ENCODE measurements at regions not wholly inside any gene's neighbourhood (a gene's known extent, or its start where the extent isn't known, plus 50 kb on each side); places are given as distances from the start of the nearest gene placed in this dataset.

- DNase-seq (ENCODE audit: low read depth in 2 of 2) = no peak
These were observed 878.1 kb downstream of the NLGN4Y start for GRCh38 chrY:15402451-15402850.

- no peak for DNase-seq (ENCODE audit: low read depth in 2 of 2)
These were observed 880.2 kb downstream of the NLGN4Y start for GRCh38 chrY:15404551-15404950.

GRCh38 chrY:15415165-15415564 lies 890.8 kb downstream of the NLGN4Y start:
- no peak for DNase-seq (ENCODE audit: low read depth in 2 of 2)

- DNase-seq (ENCODE audit: low read depth in 2 of 2) = no peak
These were observed 894.3 kb downstream of the NLGN4Y start for GRCh38 chrY:15418613-15419012.

GRCh38 chrY:15424665-15425132 lies 900.4 kb downstream of the NLGN4Y start:
- DNase-seq (ENCODE audit: low read depth in 2 of 2) = no peak

- no peak for DNase-seq (ENCODE audit: low read depth in 2 of 2)
These were observed 915.8 kb downstream of the NLGN4Y start for GRCh38 chrY:15440021-15440695.

- DNase-seq (ENCODE audit: low read depth in 2 of 2) = no peak
These were observed 916.5 kb downstream of the NLGN4Y start for GRCh38 chrY:15440696-15441408.

GRCh38 chrY:15441878-15442277 lies 917.5 kb downstream of the NLGN4Y start:
- no peak for DNase-seq (ENCODE audit: low read depth in 2 of 2)

- DNase-seq (ENCODE audit: low read depth in 2 of 2) = peak in 1 of 2 experiments; percentile 20
These were observed 921.5 kb downstream of the NLGN4Y start for GRCh38 chrY:15445871-15446270.

- peak in 1 of 2 experiments; percentile 26 for DNase-seq (ENCODE audit: low read depth in 2 of 2)
These were observed 922.5 kb downstream of the NLGN4Y start for GRCh38 chrY:15446861-15447260.

- DNase-seq (ENCODE audit: low read depth in 2 of 2) = no peak
These were observed 923.6 kb downstream of the NLGN4Y start for GRCh38 chrY:15447959-15448358.

GRCh38 chrY:15455133-15455937 lies 931.0 kb downstream of the NLGN4Y start:
- no peak for DNase-seq (ENCODE audit: low read depth in 2 of 2)

- DNase-seq (ENCODE audit: low read depth in 2 of 2) = peak; percentile 37 to 44
These were observed 931.7 kb downstream of the NLGN4Y start for GRCh38 chrY:15455980-15456469.

- DNase-seq (ENCODE audit: low read depth in 2 of 2) = no peak
These were observed 932.2 kb downstream of the NLGN4Y start for GRCh38 chrY:15456491-15456890.

- DNase-seq (ENCODE audit: low read depth in 2 of 2) = no peak
These were observed 933.4 kb downstream of the NLGN4Y start for GRCh38 chrY:15457682-15458081.

GRCh38 chrY:15458426-15458825 lies 934.1 kb downstream of the NLGN4Y start:
- DNase-seq (ENCODE audit: low read depth in 2 of 2) = no peak

- DNase-seq (ENCODE audit: low read depth in 2 of 2) = no peak
These were observed 941.6 kb downstream of the NLGN4Y start for GRCh38 chrY:15465880-15466279.

- DNase-seq (ENCODE audit: low read depth in 2 of 2) = no peak
These were observed 942.6 kb downstream of the NLGN4Y start for GRCh38 chrY:15466891-15467290.

GRCh38 chrY:15468091-15468490 lies 943.8 kb downstream of the NLGN4Y start:
- DNase-seq (ENCODE audit: low read depth in 2 of 2) = no peak

GRCh38 chrY:15471371-15471770 lies 947.0 kb downstream of the NLGN4Y start:
- DNase-seq (ENCODE audit: low read depth in 2 of 2) = peak; percentile 32 to 40

- no peak for DNase-seq (ENCODE audit: low read depth in 2 of 2)
These were observed 954.1 kb downstream of the NLGN4Y start for GRCh38 chrY:15478348-15478963.

GRCh38 chrY:15500536-15500935 lies 976.2 kb downstream of the NLGN4Y start:
- DNase-seq (ENCODE audit: low read depth in 2 of 2) = no peak
